ENCODE measurements at regions not wholly inside any gene's neighbourhood (a gene's known extent, or its start where the extent isn't known, plus 50 kb on each side); places are given as distances from the start of the nearest gene placed in this dataset.

DNA sequence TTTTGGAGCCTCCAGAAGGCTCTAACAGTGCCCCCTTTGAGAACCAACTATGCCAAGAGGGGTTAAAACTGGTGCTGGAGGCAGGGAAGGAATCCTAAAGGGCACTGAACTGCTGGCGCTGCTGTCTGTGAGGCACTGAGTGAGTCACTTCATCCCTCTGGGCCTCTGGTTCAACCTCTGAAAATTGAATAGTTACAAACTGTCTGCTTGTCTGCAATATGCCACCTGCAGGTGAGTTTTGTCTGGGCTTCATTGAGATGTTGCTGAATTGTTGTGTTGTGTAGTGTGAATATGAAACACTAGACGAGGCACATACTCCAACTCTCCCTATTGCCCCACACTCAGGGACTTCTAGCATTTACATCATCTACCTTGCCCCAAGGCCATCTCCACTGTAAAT is 68.0 kb downstream of the GRIN2B start:
- TF ChIP-seq, protein P1, sequence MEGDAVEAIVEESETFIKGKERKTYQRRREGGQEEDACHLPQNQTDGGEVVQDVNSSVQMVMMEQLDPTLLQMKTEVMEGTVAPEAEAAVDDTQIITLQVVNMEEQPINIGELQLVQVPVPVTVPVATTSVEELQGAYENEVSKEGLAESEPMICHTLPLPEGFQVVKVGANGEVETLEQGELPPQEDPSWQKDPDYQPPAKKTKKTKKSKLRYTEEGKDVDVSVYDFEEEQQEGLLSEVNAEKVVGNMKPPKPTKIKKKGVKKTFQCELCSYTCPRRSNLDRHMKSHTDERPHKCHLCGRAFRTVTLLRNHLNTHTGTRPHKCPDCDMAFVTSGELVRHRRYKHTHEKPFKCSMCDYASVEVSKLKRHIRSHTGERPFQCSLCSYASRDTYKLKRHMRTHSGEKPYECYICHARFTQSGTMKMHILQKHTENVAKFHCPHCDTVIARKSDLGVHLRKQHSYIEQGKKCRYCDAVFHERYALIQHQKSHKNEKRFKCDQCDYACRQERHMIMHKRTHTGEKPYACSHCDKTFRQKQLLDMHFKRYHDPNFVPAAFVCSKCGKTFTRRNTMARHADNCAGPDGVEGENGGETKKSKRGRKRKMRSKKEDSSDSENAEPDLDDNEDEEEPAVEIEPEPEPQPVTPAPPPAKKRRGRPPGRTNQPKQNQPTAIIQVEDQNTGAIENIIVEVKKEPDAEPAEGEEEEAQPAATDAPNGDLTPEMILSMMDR (IDR thresholded peaks at IDR 0.05; ENCODE audit: low read depth, low read length, poor library complexity, severe bottlenecking) = no peak
- TF ChIP-seq EZH2phosphoT487 (IDR thresholded peaks at IDR 0.05; ENCODE audit: borderline replicate concordance, low read length) = no peak

DNA sequence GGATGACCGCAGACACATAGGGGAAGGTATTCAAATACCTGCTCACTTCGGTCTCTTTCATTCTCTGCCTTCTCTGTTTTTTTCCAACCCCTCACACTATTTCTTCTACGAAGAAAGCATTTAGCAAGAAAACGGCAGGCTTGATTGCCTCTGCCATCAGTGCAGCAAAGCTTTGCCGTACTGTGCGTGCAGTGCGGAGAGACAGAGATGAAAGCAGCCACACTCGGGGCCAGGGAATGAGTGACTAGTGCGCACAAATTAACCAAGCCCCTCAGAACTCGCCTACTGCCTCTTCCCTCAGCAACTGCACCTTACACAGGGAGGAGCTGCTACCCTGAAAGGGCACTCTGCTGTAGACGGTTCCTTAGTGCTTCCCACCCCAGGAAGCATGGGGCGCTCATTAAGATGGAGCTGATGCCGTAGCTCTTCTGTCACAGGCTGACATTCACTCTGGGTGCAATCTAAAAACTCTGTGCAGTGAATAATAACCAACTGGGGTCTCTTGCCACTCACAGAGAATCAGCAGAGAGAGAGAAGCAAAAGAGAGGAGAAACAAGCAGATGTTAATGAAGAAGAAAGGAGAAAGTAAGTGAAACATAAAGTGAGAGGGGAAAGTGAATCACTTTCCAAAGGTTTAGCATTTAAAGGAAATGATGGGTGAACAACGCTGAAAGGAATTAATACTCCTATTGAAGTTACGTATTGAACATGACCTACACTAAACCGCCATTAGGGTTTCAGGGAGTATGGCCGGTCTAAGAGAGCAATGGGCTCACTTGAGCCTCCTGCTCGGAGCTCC is 69.4 kb downstream of the GRIN2B start:
- Histone ChIP-seq H3K4me1 (ENCODE audit: control insufficient read depth, low read length) (no peaks in the 10 kb centered on the region), H3K27me3 (ENCODE audit: control insufficient read depth, low read length) (peaks cover 4% of the 10 kb centered on the region; the same call in 1 of the 2 replicates), H3K9me3 (ENCODE audit: control insufficient read depth, insufficient read depth, low read length) (no peaks in the 10 kb centered on the region), H3K4me3 (ENCODE audit: low read length) (no peak overlapping the region), H4K20me1 (ENCODE audit: control insufficient read depth, insufficient read depth, low read depth, low read length) (no peaks in the 10 kb centered on the region), H3K4me2 (ENCODE audit: low read length) (no peak overlapping the region), H3K9me2 (replicated peaks; ENCODE audit: control insufficient read depth, low read length) (no peaks in the 10 kb centered on the region), H3K79me2 (ENCODE audit: control insufficient read depth, low read length) (no peaks in the 10 kb centered on the region), H3F3A (ENCODE audit: control insufficient read depth, insufficient read depth) (no peaks in the 10 kb centered on the region), H3K36me3 (ENCODE audit: control insufficient read depth, low read length) (no peaks in the 10 kb centered on the region), H3K27ac (ENCODE audit: low read depth, low read length) (no peak overlapping the region)
- TF ChIP-seq, protein P1 (IDR thresholded peaks at IDR 0.05; ENCODE audit: low read depth, low read length, poor library complexity, severe bottlenecking) = no peak
- no peak for TF ChIP-seq EZH2phosphoT487 (IDR thresholded peaks at IDR 0.05; ENCODE audit: borderline replicate concordance, low read length)

More for the DNA sequence above, 68.0 kb downstream of the GRIN2B start:
- H3F3A ChIP-seq (ENCODE audit: control insufficient read depth, insufficient read depth) = no peaks in the 10 kb centered on the region
- H3K79me2 ChIP-seq (ENCODE audit: control insufficient read depth, low read length) = no peaks in the 10 kb centered on the region
- no peaks in the 10 kb centered on the region for H3K9me2 ChIP-seq (replicated peaks; ENCODE audit: control insufficient read depth, low read length)
- H3K36me3 ChIP-seq (ENCODE audit: control insufficient read depth, low read length) = no peaks in the 10 kb centered on the region
- H3K27ac ChIP-seq (ENCODE audit: low read depth, low read length) = no peak overlapping the region
- peaks cover 4% of the 10 kb centered on the region; the same call in 1 of the 2 replicates for H3K27me3 ChIP-seq (ENCODE audit: control insufficient read depth, low read length)
- no peaks in the 10 kb centered on the region for H3K9me3 ChIP-seq (ENCODE audit: control insufficient read depth, insufficient read depth, low read length)
- H3K4me2 ChIP-seq (ENCODE audit: low read length) = no peak overlapping the region
- no peaks in the 10 kb centered on the region for H3K4me1 ChIP-seq (ENCODE audit: control insufficient read depth, low read length)
- no peaks in the 10 kb centered on the region for H4K20me1 ChIP-seq (ENCODE audit: control insufficient read depth, insufficient read depth, low read depth, low read length)
- no peak overlapping the region for H3K4me3 ChIP-seq (ENCODE audit: low read length)

DNA sequence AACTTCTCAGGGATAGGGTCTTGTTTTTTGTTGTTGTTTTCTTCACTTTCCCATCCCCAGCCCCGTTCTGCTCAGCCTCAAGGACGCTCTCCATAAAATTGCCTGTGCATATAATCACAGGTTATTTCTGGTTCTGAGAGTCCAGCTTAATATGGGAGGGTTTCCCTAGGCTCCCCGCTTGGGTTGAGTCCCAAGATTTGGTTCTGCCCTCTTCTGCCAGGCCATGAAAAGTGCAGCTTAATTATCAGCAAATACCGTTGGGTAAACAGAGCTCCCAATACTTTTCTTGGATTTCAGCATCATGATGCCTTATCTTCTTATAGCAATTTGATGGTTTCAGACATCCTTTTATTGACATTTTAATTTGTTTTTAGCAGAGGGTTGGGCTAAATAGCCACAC is 75.6 kb downstream of the GRIN2B start:
- Histone ChIP-seq H3K4me3 (ENCODE audit: low read length) (no peak overlapping the region), H3F3A (ENCODE audit: control insufficient read depth, insufficient read depth) (no peaks in the 10 kb centered on the region), H4K20me1 (ENCODE audit: control insufficient read depth, insufficient read depth, low read depth, low read length) (no peaks in the 10 kb centered on the region), H3K4me2 (ENCODE audit: low read length) (no peak overlapping the region), H3K4me1 (ENCODE audit: control insufficient read depth, low read length) (no peaks in the 10 kb centered on the region), H3K27ac (ENCODE audit: low read depth, low read length) (no peak overlapping the region), H3K36me3 (ENCODE audit: control insufficient read depth, low read length) (no peaks in the 10 kb centered on the region), H3K27me3 (ENCODE audit: control insufficient read depth, low read length) (peaks cover under 1% of the 10 kb centered on the region; the same call in 1 of the 2 replicates), H3K9me2 (replicated peaks; ENCODE audit: control insufficient read depth, low read length) (no peaks in the 10 kb centered on the region), H3K9me3 (ENCODE audit: control insufficient read depth, insufficient read depth, low read length) (no peaks in the 10 kb centered on the region), H3K79me2 (ENCODE audit: control insufficient read depth, low read length) (no peaks in the 10 kb centered on the region)
- TF ChIP-seq, protein P1 (IDR thresholded peaks at IDR 0.05; ENCODE audit: low read depth, low read length, poor library complexity, severe bottlenecking) = no peak
- no peak for TF ChIP-seq EZH2phosphoT487 (IDR thresholded peaks at IDR 0.05; ENCODE audit: borderline replicate concordance, low read length)
